Duodenal mucosa (tissue), 2 donors: ENCODE measurements at regions not wholly inside any gene's neighbourhood (a gene's known extent, or its start where the extent isn't known, plus 50 kb on each side); places are given as distances from the start of the nearest gene placed in this dataset.

Source experiments
- H3K27ac ChIP-seq: one replicate; pipeline ENCODE4 v1.7.0; 2013; ENCODE audit warnings: low read depth, low read length
- H3K27me3 ChIP-seq, 2 donors: one replicate each; pipeline ENCODE4 v1.7.0; 2013; ENCODE audit warnings: low read length in 2 of 2, control low read depth in 1 of 2; ENCODE audit not compliant: insufficient read depth in 2 of 2, control insufficient read depth in 1 of 2
- H3K36me3 ChIP-seq, 2 donors: one replicate each; pipeline ENCODE4 v1.7.0; 2013; ENCODE audit warnings: low read length in 2 of 2, control low read depth in 1 of 2; ENCODE audit not compliant: insufficient read depth in 2 of 2, control insufficient read depth in 1 of 2
- H3K4me1 ChIP-seq, 2 donors: one replicate each; pipeline ENCODE4 v1.7.0; 2013; ENCODE audit warnings: low read length in 2 of 2, control low read depth in 1 of 2; ENCODE audit not compliant: insufficient read depth in 2 of 2, control insufficient read depth in 1 of 2
- H3K4me3 ChIP-seq, 2 donors: one replicate each; pipeline ENCODE4 v1.7.0; 2013; ENCODE audit warnings: low read length in 2 of 2, low read depth in 1 of 2
- H3K9ac ChIP-seq, 2 donors: one replicate each; pipeline ENCODE4 v1.7.0; 2013; ENCODE audit warnings: low read length in 2 of 2, low read depth in 1 of 2
- H3K9me3 ChIP-seq, 2 donors: one replicate each; pipeline ENCODE4 v1.7.0; 2013; ENCODE audit warnings: low read length in 2 of 2, control low read depth in 1 of 2; ENCODE audit not compliant: control insufficient read depth in 1 of 2

GRCh38 chr2:180621941-180622918, 358.2 kb upstream of the UBE2E3 start:
- H3K36me3 ChIP-seq = no peaks in the 10 kb centered on the region
- H3K4me3 ChIP-seq = no peak overlapping the region
- H3K9ac ChIP-seq = no peak overlapping the region
- H3K27ac ChIP-seq = no peak overlapping the region
- H3K9me3 ChIP-seq = no peaks in the 10 kb centered on the region
- peaks cover 0 to 15% of the 10 kb centered on the region in 2 donors for H3K4me1 ChIP-seq
- H3K27me3 ChIP-seq = no peaks in the 10 kb centered on the region

- H3K9ac ChIP-seq = no peak overlapping the region
- H3K36me3 ChIP-seq = no peaks in the 10 kb centered on the region
- no peak overlapping the region for H3K27ac ChIP-seq
- no peak overlapping the region for H3K4me3 ChIP-seq
- peaks cover 0 to 15% of the 10 kb centered on the region in 2 donors for H3K4me1 ChIP-seq
- no peaks in the 10 kb centered on the region for H3K9me3 ChIP-seq
- H3K27me3 ChIP-seq = no peaks in the 10 kb centered on the region
These were observed 359.0 kb upstream of the UBE2E3 start for GRCh38 chr2:180621366-180621765.

DNA sequence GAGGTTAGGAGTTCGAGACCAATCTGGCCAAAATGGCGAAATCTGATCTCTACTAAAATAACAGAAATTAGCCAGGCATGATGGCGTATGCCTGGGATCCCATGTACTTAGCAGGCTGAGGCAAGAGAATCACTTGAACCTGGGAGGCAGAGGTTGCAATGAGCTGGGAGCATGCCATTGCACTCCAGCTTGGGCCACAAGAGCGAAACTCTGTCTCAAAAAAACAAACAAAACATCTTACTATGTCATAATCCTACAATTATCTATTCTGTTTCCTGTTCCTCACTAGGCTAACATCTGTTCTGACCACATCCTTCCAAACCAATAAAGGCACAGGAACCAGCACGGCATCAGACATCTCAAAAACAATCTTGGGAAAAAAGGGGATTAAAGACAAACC, 361.8 kb upstream of the UBE2E3 start:
- Histone ChIP-seq H3K27me3 (no peaks in the 10 kb centered on the region), H3K27ac (no peak overlapping the region), H3K36me3 (no peaks in the 10 kb centered on the region), H3K9me3 (no peaks in the 10 kb centered on the region), H3K9ac (no peak overlapping the region), H3K4me1 (peaks cover 0 to 15% of the 10 kb centered on the region in 2 donors), H3K4me3 (no peak overlapping the region)

DNA sequence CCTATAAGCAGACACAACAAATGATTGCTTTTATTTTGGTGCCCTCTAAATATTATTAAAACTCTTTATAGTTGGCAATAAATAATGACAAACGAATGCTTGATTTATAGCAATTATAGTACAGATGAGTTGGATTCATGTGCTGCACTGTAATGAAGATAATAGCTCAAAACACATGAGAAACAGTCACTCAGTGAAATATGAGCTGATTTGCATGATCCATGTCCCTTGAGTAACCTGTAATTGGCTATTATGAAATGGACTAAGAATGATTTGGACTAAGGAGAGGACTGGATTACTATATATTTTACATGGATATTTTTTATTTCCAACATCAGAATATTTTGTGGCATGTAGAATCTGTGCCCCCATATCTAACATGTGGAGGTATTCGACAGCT, 365.6 kb upstream of the UBE2E3 start:
- no peaks in the 10 kb centered on the region for H3K9me3 ChIP-seq
- no peaks in the 10 kb centered on the region for H3K27me3 ChIP-seq
- H3K9ac ChIP-seq = no peak overlapping the region
- H3K4me3 ChIP-seq = no peak overlapping the region
- H3K36me3 ChIP-seq = no peaks in the 10 kb centered on the region
- no peaks in the 10 kb centered on the region for H3K4me1 ChIP-seq
- no peak overlapping the region for H3K27ac ChIP-seq

DNA sequence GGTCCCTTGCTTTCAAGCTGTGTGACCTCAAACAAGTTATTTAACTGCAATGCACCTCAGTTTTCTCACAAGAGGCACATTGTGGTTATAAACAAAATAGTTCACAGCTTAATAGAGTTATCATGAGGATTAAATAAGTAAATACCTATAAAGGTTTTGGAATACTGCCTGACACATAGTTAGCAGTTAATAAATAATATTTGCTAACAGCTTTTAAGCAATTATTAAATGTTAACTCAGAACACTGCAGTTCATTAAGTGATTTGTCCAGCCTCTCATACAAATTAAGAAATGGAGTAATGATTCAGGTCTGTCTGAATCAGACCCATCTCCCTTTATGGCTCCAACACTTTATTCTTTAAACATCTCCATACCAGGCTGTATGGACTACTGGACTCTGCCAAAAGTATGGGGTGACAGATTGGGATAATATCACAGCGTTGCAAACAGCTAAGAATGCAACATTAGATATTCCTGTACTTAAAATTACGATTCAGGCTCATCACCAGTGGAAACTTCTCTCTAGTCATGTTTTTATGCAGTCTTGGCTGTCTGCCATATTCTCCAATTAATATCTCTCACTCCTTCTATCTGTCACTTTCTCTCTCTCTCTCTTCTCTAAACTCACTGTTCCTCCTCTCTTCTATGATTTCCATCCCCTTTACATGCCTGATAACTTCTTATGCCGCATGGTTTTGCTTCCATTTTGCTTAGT, 370.6 kb upstream of the UBE2E3 start:
- H3K4me1 ChIP-seq = peaks cover 0 to 5% of the 10 kb centered on the region in 2 donors
- H3K27me3 ChIP-seq = no peaks in the 10 kb centered on the region
- H3K4me3 ChIP-seq = no peak overlapping the region
- no peak overlapping the region for H3K27ac ChIP-seq
- H3K9ac ChIP-seq = no peak overlapping the region
- no peaks in the 10 kb centered on the region for H3K36me3 ChIP-seq
- H3K9me3 ChIP-seq = no peaks in the 10 kb centered on the region

DNA sequence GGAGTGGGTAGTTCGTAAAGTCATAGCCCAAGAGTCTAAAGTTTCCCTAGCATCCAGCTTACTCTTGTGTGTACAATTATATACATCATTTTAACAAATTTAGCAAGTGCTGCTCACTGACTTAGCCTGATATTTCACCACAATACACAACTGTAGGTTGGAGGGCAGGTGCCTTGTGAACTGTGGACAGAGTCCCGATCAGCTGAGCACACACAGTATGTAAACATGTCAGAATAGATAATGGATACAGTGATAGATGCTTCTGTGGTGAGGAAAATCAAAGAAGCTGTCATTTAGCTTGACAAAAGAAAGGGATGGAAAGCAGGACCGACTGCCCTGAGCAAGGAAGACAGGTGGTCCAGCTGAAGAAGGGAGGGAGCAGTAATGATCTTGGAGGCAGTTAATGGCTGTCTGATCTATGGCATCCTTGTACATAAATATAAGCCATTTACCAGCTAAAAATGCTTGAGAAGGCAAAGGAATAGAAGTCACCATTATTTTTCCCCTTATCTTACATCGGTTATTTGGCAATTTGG, 372.8 kb upstream of the UBE2E3 start:
- Histone ChIP-seq H3K27me3 (no peaks in the 10 kb centered on the region), H3K4me1 (peaks cover 0 to 5% of the 10 kb centered on the region in 2 donors), H3K9ac (no peak overlapping the region), H3K27ac (no peak overlapping the region), H3K4me3 (no peak overlapping the region), H3K36me3 (no peaks in the 10 kb centered on the region), H3K9me3 (no peaks in the 10 kb centered on the region)

DNA sequence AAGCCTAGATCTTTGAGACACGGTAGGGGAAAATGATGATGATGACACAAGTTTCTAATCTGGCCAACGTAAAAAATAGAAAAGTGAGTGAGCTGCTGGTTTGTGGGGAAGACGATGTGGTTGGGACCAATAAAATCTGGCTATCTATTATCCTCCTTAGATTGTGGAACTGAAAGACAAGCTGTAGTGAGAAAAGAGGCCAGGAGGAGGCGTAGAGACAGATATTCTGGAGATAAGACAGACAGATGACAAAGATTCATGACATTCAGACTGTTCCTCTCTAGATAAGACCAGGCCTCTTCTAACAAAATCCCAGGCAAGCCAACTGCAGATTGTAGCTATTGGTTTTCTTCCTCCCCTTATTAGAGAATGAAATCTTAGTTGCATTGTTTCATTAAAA, 376.3 kb upstream of the UBE2E3 start:
- no peaks in the 10 kb centered on the region for H3K9me3 ChIP-seq
- no peak overlapping the region for H3K27ac ChIP-seq
- no peak overlapping the region for H3K9ac ChIP-seq
- no peak overlapping the region for H3K4me3 ChIP-seq
- H3K4me1 ChIP-seq = no peaks in the 10 kb centered on the region
- H3K36me3 ChIP-seq = no peaks in the 10 kb centered on the region
- no peaks in the 10 kb centered on the region for H3K27me3 ChIP-seq

- no peak overlapping the region for H3K9ac ChIP-seq
- H3K27me3 ChIP-seq = no peaks in the 10 kb centered on the region
- no peaks in the 10 kb centered on the region for H3K9me3 ChIP-seq
- no peak overlapping the region for H3K27ac ChIP-seq
- no peaks in the 10 kb centered on the region for H3K4me1 ChIP-seq
- no peak overlapping the region for H3K4me3 ChIP-seq
- no peaks in the 10 kb centered on the region for H3K36me3 ChIP-seq
These were observed 379.4 kb upstream of the UBE2E3 start for GRCh38 chr2:180601016-180601415.

GRCh38 chr2:180599804-180600203, 380.6 kb upstream of the UBE2E3 start:
- no peak overlapping the region for H3K4me3 ChIP-seq

GRCh38 chr2:180597179-180597578, 383.2 kb upstream of the UBE2E3 start:
- no peak overlapping the region for H3K9ac ChIP-seq
- H3K27ac ChIP-seq = no peak overlapping the region
- no peaks in the 10 kb centered on the region for H3K27me3 ChIP-seq

More at GRCh38 chr2:180599804-180600203, 380.6 kb upstream of the UBE2E3 start:
- Histone ChIP-seq H3K4me1 (no peaks in the 10 kb centered on the region), H3K27ac (no peak overlapping the region), H3K9me3 (no peaks in the 10 kb centered on the region), H3K9ac (no peak overlapping the region), H3K36me3 (no peaks in the 10 kb centered on the region), H3K27me3 (no peaks in the 10 kb centered on the region)

More at GRCh38 chr2:180597179-180597578, 383.2 kb upstream of the UBE2E3 start:
- no peak overlapping the region for H3K4me3 ChIP-seq
- H3K9me3 ChIP-seq = no peaks in the 10 kb centered on the region
- no peaks in the 10 kb centered on the region for H3K4me1 ChIP-seq
- H3K36me3 ChIP-seq = no peaks in the 10 kb centered on the region
